ENCODE measurements at regions not wholly inside any gene's neighbourhood (a gene's known extent, or its start where the extent isn't known, plus 50 kb on each side); places are given as distances from the start of the nearest gene placed in this dataset.

GRCh38 chr16:73996624-73997339 lies 299.8 kb upstream of the PSMD7 start:
- TF ChIP-seq CTCF (IDR thresholded peaks at IDR 0.05; ENCODE audit: low read depth, low read length, poor library complexity, severe bottlenecking) (no peak), EZH2phosphoT487 (IDR thresholded peaks at IDR 0.05; ENCODE audit: borderline replicate concordance, low read length) (no peak)

All from DOHH2 (cell line).